NCI-H2171 (cell line): ENCODE measurements at regions not wholly inside any gene's neighbourhood (a gene's known extent, or its start where the extent isn't known, plus 50 kb on each side); places are given as distances from the start of the nearest gene placed in this dataset.
A peak's percentile ranks its signal among the peaks of the same experiment; 100 is the strongest.

Source experiments
- DNase-seq: peaks from one replicate; lab custom pipeline; 2025; lab: John Stamatoyannopoulos, UW

DNA sequence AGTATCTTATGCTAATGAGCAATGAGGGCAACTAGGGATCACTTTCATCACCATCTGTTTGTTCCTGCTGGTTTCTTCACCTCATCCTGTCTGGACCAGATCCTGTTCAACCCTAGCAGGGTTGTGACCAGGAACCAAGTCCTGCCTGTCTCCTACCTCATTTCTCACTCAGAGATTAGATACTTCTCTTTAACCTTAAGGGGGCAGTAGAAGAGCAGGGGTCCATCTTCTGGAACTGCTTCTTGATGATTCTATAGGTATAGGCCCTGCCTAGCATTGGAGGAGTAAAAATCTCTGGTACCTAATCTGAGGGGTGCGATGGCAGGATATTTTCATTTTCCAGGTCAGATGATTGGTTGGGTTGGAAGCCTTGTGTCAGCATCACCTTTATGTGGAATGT lies 335.1 kb downstream of the TGIF2LY start:
- DNase-seq: peak; percentile 0
